SH-SY5Y (cell line): ENCODE measurements at regions not wholly inside any gene's neighbourhood (a gene's known extent, or its start where the extent isn't known, plus 50 kb on each side); places are given as distances from the start of the nearest gene placed in this dataset.

Source experiments
- GATA2 ChIP-seq: IDR thresholded peaks from 2 replicates; pipeline ENCODE4 v1.6.1; 2011; ENCODE audit warnings: mild to moderate bottlenecking, low read depth, low read length
- GATA3 ChIP-seq: IDR thresholded peaks from 2 replicates; pipeline ENCODE4 v1.6.1; 2011; ENCODE audit warnings: low read depth, mild to moderate bottlenecking, low read length, moderate library complexity

- TF ChIP-seq GATA2 (no peak), GATA3 (no peak)
Measured at GRCh38 chr18:27491772-27492171, 306.7 kb upstream of the CHST9 start.
